Effector memory CD4-positive, alpha-beta T cell (primary cell): ENCODE measurements at regions not wholly inside any gene's neighbourhood (a gene's known extent, or its start where the extent isn't known, plus 50 kb on each side); places are given as distances from the start of the nearest gene placed in this dataset.
"Not testable (repeated sequence)": the region's sequence is repeated elsewhere in the genome, so short reads cannot be mapped to it uniquely, and the experiment has no call there.

Source experiments
- DNase-seq, 3 donors: peaks; one replicate each; pipeline ENCODE4 v3.0.0-alpha.2; 2020
- H3K27ac ChIP-seq: 2 replicates; pipeline ENCODE4 v1.7.0; 2013; ENCODE audit warnings: mild to moderate bottlenecking, low read length, moderate library complexity; ENCODE audit not compliant: insufficient read depth, poor library complexity, severe bottlenecking
- H3K27me3 ChIP-seq: replicated peaks from 2 replicates; pipeline ENCODE4 v1.7.0; 2013; ENCODE audit warnings: mild to moderate bottlenecking, low read length; ENCODE audit not compliant: insufficient read depth, control insufficient read depth, poor library complexity, severe bottlenecking
- H3K36me3 ChIP-seq: 2 replicates; pipeline ENCODE4 v1.7.0; 2013; ENCODE audit warnings: mild to moderate bottlenecking, low read length, moderate library complexity; ENCODE audit not compliant: control insufficient read depth, insufficient read depth
- H3K4me1 ChIP-seq: 2 replicates; pipeline ENCODE4 v1.7.0; 2013; ENCODE audit warnings: low read length, mild to moderate bottlenecking; ENCODE audit not compliant: control insufficient read depth, insufficient read depth, poor library complexity, severe bottlenecking
- H3K4me3 ChIP-seq: 2 replicates; pipeline ENCODE4 v1.7.0; 2013; ENCODE audit warnings: low read length, low read depth, mild to moderate bottlenecking; ENCODE audit not compliant: insufficient read depth, poor library complexity, severe bottlenecking
- H3K9me3 ChIP-seq: 2 replicates; pipeline ENCODE4 v1.7.0; 2013; ENCODE audit warnings: mild to moderate bottlenecking, low read length, moderate library complexity; ENCODE audit not compliant: control insufficient read depth

DNA sequence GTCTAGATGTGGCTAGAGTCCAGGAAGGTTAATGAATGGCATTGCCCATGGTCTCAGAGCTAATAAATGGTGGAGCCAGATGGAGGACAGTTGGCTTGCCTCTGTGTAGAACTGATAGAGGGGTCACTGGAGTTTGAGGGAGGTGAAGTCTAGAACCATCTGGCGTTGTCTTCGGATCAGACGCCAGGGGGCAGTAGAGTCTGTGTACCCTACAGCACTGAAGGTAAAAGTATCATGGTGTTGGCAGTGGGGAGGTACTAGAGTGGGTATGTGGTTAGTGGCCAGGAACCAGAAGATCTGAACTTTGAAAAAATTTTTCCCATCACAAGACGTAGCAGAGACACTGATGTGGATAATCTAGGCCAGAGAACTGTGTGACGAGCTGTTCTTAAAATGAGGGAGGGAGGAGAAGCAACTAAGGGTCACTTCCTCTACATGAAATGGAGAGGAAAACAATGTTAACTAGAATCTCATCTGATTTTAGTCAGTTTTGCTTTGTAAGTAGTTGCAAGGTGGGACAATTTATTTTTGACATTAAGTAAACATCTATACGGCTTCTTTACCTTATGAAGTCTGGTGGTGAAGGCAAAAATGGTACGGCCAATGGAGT is 227.9 kb upstream of the PRSS58 start:
- no peak overlapping the region for H3K27ac ChIP-seq
- H3K9me3 ChIP-seq, result no peaks in the 10 kb centered on the region
- H3K27me3 ChIP-seq, result no peaks in the 10 kb centered on the region
- no peaks in the 10 kb centered on the region for H3K36me3 ChIP-seq
- H3K4me3 ChIP-seq, result no peak overlapping the region
- DNase-seq, result no peak
- H3K4me1 ChIP-seq, result peaks cover 22% of the 10 kb centered on the region

DNA sequence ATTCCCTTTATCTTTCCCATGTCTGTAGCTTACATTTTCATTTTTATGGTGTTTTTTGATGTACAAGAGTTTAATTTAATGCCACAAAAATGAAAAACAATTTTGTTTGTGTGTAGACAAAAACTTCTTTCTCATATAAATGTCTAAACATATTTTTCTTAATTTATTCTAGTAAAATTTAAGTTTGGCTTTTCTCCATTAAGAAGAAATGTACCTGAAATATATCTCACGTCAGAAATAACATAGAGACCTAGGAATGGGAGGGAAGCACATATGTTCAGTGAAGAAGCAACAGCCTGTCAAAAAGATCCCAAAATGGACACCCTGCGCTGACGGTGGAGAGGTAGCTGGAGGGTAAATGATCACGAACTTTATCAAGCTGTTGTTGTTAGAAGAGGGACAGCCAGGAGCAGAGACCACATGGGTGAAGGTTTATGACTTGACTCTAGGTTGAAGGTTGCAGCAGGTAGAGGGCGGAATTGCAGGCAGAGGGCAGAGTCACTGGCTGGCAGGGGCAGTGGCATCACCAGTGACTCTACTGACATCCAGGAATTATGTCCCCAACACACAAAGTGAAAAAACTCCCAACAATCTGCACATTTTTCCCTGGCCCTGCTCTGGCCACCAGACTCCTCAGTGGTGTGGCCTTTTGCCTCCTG is 225.9 kb upstream of the PRSS58 start:
- Histone ChIP-seq H3K4me3 (no peak overlapping the region), H3K27me3 (no peaks in the 10 kb centered on the region), H3K27ac (no peak overlapping the region), H3K9me3 (no peaks in the 10 kb centered on the region), H3K36me3 (no peaks in the 10 kb centered on the region), H3K4me1 (peaks cover 23% of the 10 kb centered on the region)
- no peak for DNase-seq

DNA sequence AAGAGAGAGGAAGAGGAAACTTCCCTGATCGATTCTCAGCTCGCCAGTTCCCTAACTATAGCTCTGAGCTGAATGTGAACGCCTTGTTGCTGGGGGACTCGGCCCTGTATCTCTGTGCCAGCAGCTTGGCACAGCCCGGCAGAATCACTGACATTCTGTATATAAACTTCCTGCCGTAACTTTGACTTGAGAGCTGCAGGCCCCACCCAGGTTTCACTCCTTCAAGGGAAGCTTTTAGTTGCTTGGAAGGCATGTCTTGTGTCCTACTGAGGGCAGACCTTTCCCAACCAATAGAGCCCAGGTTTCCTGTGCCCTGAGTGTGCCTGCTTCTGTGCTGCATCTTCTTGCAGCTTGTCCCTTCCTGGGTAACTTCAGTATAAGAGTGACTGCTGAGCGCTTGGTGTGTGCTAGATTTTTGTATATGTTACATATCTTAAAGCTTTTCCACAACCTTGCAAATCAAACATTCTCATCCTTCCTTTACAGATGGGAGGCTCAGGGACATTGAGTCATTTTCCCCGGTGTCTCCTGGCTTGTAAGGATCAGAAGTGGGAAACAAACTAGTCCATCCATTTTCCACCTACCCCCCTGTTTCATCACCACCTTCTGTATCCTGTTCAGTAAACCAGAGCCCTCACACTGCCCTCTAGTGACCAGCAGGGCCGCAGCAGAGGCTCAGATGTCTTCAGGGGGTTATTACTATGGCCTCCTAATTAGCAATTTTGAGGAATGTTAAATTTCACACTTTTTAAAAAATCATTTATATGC is 225.2 kb upstream of the PRSS58 start:
- H3K27me3 ChIP-seq, result no peaks in the 10 kb centered on the region
- peak in 2 of 3 donors; percentile 21 to 34 for DNase-seq
- peaks cover 30% of the 10 kb centered on the region for H3K4me1 ChIP-seq
- H3K27ac ChIP-seq, result peak overlapping the region; percentile 55
- H3K36me3 ChIP-seq, result no peaks in the 10 kb centered on the region
- no peaks in the 10 kb centered on the region for H3K9me3 ChIP-seq
- H3K4me3 ChIP-seq, result no peak overlapping the region

DNA sequence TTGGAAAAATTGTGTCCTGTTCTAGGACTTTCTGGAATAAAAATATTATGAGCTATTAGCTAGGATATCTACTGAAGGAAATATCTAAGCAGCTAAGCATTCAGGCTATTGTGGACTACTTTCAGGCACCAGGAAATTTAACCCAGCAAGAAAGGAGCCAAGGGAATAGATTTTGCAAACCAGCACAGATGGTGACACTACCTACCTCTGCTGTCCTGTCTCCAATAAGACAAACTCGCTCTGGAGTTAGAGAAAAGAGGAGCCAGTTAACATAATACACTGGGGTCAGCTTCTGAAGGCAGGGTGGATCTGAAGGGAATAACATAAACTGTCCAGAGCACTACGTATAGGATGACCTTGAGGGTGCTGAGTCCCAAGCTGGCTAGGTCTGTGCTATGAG is 223.7 kb upstream of the PRSS58 start:
- DNase-seq, result no peak
- no peak overlapping the region for H3K4me3 ChIP-seq
- H3K27me3 ChIP-seq, result no peaks in the 10 kb centered on the region
- H3K4me1 ChIP-seq, result peaks cover 45% of the 10 kb centered on the region
- no peaks in the 10 kb centered on the region for H3K36me3 ChIP-seq
- H3K27ac ChIP-seq, result peak overlapping the region; percentile 55
- H3K9me3 ChIP-seq, result no peaks in the 10 kb centered on the region

DNA sequence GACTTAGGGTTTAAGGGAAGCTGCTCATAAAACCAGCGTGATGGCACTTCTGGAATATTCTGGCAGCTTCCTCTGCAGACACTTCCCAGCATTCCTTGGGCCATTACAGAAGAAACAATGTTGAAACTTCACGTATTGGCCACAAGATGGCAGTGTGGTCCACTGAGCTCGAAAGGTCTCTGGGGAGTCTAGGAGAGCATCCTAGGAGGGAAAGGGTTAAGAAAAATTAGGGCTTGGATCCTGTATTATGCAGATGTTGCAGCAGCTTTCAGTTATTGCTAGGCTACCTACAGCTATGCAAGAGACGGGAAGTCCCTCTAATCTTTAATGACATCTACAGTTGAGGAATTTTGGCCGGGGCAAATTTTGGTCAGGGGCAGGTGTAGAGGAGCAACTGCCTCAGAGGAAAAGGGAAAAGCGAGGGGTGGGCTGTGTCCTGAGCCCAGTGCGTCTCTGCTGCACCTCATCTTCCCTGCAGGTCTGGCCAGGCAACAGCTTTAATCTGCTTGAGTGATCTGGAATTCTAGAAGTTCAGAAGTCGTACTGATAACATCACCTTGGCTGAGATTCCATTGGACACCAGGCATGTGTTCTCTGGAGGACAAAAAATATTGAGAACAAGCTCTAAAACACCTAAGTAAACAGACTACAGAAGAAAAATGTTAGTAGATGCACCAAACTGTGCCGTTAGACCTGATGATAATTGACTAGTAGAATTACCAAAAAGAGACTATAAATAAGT is 220.8 kb upstream of the PRSS58 start:
- H3K4me1 ChIP-seq, result peaks cover 68% of the 10 kb centered on the region
- H3K27ac ChIP-seq, result no peak overlapping the region
- H3K27me3 ChIP-seq, result no peaks in the 10 kb centered on the region
- H3K36me3 ChIP-seq, result no peaks in the 10 kb centered on the region
- no peak overlapping the region for H3K4me3 ChIP-seq
- no peak for DNase-seq
- H3K9me3 ChIP-seq, result no peaks in the 10 kb centered on the region

DNA sequence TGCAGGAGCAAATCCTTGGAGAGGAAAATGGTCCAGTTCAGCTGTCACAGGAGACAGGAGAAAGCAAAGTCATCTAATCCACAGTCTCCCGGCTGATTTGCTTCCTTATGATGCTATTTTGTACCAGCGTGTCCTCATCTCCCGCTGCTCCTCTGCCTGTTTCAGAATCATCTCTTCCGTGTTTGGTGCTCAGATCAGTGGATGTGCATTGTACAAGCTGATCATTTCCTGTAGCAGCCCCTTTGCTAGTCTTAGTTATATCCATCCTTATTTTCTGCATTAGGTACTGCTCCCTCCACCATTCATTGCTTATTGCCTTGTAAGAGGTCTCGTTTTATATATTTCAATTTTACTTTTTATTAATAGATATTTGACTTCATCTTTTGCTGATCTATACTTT is 219.9 kb upstream of the PRSS58 start:
- H3K9me3 ChIP-seq, DNase-seq, H3K27me3 ChIP-seq, H3K36me3 ChIP-seq: not testable (repeated sequence)
- Histone ChIP-seq H3K4me3 (peak overlapping the region; percentile 18), H3K4me1 (peaks cover 62% of the 10 kb centered on the region), H3K27ac (peak overlapping the region; percentile 22)

DNA sequence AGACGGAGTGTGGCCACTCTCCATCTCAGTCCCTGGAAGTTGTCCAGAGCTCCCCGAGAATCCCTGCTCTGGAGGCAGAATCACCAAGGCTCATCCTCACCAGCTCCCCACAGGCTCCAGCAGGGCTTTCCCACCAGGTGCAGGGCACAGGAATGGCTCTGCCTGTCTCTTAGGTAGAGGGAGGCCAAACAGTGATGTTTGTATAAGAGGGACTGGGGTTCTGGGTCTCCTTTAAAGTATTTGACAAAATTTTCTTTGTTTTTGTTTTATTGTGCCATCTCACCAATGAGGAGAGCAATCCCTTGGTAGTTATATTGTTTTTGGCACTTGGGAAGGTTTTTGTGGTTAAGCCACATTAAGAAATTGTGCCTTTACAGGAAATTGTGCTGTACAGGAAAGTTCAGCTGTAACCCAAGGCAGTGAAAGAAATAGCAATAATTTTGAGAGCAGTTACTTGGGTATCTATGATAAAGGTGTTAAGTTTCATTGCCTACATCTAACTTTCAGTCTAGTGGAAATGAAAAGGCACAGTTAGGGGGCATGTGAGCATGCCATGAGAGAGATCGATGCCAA is 219.3 kb upstream of the PRSS58 start:
- H3K36me3 ChIP-seq, result no peaks in the 10 kb centered on the region
- DNase-seq, result no peak
- peak overlapping the region; percentile 22 for H3K27ac ChIP-seq
- peak overlapping the region; percentile 18 for H3K4me3 ChIP-seq
- no peaks in the 10 kb centered on the region for H3K27me3 ChIP-seq
- H3K9me3 ChIP-seq, result no peaks in the 10 kb centered on the region
- H3K4me1 ChIP-seq, result peaks cover 56% of the 10 kb centered on the region

DNA sequence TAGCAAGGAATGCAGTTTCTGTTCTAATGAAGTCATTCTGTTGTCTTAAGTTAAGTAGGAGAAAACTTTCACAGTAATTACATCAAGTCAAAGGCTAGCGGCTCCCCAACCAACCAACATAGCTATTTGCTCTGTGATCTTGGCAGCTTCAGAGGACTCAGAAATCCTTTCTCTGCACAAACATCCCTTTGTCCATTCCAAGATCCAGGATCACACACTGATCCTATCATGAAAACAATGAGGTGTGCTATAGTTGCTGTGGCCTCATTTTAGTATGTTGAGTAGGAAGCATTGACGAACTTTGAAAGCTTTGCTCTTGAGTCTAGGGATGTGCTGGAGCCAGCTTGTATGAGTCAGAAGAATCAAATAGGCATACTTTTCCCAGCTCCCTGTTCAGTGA is 218.2 kb upstream of the PRSS58 start:
- Histone ChIP-seq H3K4me3 (no peak overlapping the region), H3K36me3 (no peaks in the 10 kb centered on the region), H3K4me1 (peaks cover 48% of the 10 kb centered on the region), H3K27ac (no peak overlapping the region), H3K27me3 (no peaks in the 10 kb centered on the region), H3K9me3 (no peaks in the 10 kb centered on the region)
- no peak for DNase-seq

DNA sequence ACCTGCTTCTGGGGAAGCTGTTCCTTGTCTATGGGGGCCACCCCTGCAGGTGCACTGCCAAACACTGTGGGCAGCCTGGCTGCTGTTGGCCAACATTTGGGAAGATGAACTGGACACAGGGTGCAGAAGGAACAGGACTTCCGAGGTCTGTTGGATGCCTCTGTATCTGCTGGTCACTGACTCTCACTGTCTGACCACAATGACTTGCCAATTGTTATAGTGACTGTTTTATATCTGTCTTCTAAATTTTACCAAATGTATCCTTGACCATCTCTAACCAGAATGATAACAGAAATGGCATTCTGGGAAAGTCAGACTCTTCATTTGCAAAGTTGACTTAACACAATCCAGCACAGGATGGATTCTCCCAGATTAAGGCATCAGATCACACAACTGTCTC is 214.0 kb upstream of the PRSS58 start:
- no peaks in the 10 kb centered on the region for H3K36me3 ChIP-seq
- no peak for DNase-seq
- H3K27ac ChIP-seq, result no peak overlapping the region
- H3K27me3 ChIP-seq, result no peaks in the 10 kb centered on the region
- H3K9me3 ChIP-seq, result no peaks in the 10 kb centered on the region
- peaks cover 34% of the 10 kb centered on the region for H3K4me1 ChIP-seq
- H3K4me3 ChIP-seq, result no peak overlapping the region
